ENCODE measurements at regions not wholly inside any gene's neighbourhood (a gene's known extent, or its start where the extent isn't known, plus 50 kb on each side); places are given as distances from the start of the nearest gene placed in this dataset.

DNA sequence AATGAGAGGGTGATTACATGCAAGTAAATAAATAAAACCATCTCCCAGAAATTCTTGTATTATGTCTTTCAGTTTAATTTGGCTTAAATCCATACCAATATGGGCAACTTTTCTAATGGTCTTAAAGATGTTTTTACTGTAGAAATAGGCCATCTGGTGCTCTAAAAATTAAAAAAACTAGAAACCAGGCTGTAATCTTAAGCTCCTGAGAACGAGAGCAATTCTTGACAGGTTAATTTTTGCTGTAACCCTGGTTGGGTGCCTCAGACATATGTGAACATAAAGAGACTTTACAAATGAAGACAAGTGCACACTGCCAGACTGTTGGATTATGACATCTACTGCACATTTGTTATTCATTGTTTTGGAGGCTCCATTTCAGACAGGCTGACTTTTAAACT is 246.8 kb upstream of the DAB2 start:
- TF ChIP-seq POLR2A (IDR thresholded peaks at IDR 0.05) (no peak), EP300 (IDR thresholded peaks at IDR 0.05; ENCODE audit: low read depth) (no peak)

Data from transverse colon (tissue), 1 donor.